Spinal cord (tissue), 9 donors: ENCODE measurements at regions not wholly inside any gene's neighbourhood (a gene's known extent, or its start where the extent isn't known, plus 50 kb on each side); places are given as distances from the start of the nearest gene placed in this dataset.
"Not testable (repeated sequence)": the region's sequence is repeated elsewhere in the genome, so short reads cannot be mapped to it uniquely, and the experiment has no call there.

ENCODE experiments used
- DNase-seq, 6 donors: peaks; one replicate each; pipeline versions ENCODE4 v3.0.0 to v3.0.0-alpha.2; 2013 to 2015; ENCODE audit warnings: low spot score in 6 of 6, low read depth in 4 of 6
- H3K27ac ChIP-seq: one replicate; pipeline ENCODE4 v1.5.1; 2013; ENCODE audit warnings: low read depth, low read length, control low read depth
- H3K27me3 ChIP-seq: one replicate; pipeline ENCODE4 v1.6.1; 2013; ENCODE audit warnings: low read length; ENCODE audit not compliant: control insufficient read depth, insufficient read depth
- H3K36me3 ChIP-seq: one replicate; pipeline ENCODE4 v1.6.1; 2013; ENCODE audit warnings: low read length; ENCODE audit not compliant: control insufficient read depth, insufficient read depth
- H3K4me1 ChIP-seq: one replicate; pipeline ENCODE4 v1.6.1; 2013; ENCODE audit warnings: low read length; ENCODE audit not compliant: control insufficient read depth, insufficient read depth
- H3K4me3 ChIP-seq: one replicate; pipeline ENCODE4 v1.5.1; 2013; ENCODE audit warnings: low read depth, low read length, control low read depth
- H3K9me3 ChIP-seq: one replicate; pipeline ENCODE4 v1.6.1; 2013; ENCODE audit warnings: low read length; ENCODE audit not compliant: control insufficient read depth, insufficient read depth
- WGBS: methylation state at CpG from one replicate; pipeline ENCODE4 v1.1.5; 2013; ENCODE audit warnings: missing lambda C conversion rate; ENCODE audit not compliant: insufficient coverage; 5-methylcytosine and 5-hydroxymethylcytosine counted together
- donor health status: healthy.

- H3K9me3 ChIP-seq, result no peaks in the 10 kb centered on the region
- no peaks in the 10 kb centered on the region for H3K4me1 ChIP-seq
- H3K27me3 ChIP-seq, result no peaks in the 10 kb centered on the region
- H3K36me3 ChIP-seq, result no peaks in the 10 kb centered on the region
- no CpG with 5 or more reads among the region's 8 CpGs for WGBS
- no peak for DNase-seq
- no peak overlapping the region for H3K4me3 ChIP-seq
- no peak overlapping the region for H3K27ac ChIP-seq
Measured at GRCh38 chr1:177425199-177425598, 254.4 kb downstream of the BRINP2 start.

DNA sequence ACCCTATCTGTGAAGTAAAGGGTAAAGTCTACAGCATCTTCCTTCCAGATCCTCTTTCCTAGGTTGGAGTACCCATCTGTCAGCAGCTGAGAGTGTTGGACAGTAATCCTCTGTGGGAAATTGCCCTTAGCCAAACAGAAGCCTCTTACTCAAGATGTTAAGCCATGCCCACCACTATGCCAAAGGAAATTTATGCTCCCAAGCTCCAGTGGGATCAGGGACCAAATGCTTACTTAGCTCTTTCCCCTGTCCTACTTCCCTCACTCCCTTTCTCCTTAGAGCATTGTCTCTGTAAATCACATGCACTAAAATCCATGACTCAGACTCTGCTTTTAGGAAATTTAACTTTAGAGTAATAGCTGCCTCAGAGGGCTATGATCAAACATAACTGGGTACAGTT, 254.0 kb downstream of the BRINP2 start:
- H3K4me1 ChIP-seq, result no peaks in the 10 kb centered on the region
- peak in 1 of 6 donors; percentile 22 for DNase-seq
- no peaks in the 10 kb centered on the region for H3K36me3 ChIP-seq
- H3K27me3 ChIP-seq, result no peaks in the 10 kb centered on the region
- H3K27ac ChIP-seq, result no peak overlapping the region
- no peak overlapping the region for H3K4me3 ChIP-seq
- no peaks in the 10 kb centered on the region for H3K9me3 ChIP-seq

DNA sequence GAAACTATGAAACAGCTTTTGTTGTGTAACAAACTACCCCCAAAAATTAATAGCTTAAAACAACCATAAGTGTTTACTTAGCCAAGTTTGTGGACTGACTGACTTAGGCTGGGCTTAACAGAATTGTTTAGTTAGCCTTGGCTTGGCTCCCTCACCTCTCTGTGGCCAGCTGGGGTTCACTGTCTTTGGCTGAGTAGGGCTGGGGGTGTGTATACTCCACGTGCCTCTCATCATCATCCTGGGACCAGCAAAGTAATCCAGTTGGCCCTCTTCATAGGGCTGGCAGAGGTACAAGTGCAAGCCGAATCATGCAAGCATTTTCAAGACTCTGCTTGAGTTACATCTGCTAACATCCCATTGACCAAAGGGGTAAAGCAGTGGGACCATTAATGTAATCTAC, 252.3 kb downstream of the BRINP2 start:
- H3K27ac ChIP-seq, result no peak overlapping the region
- no peaks in the 10 kb centered on the region for H3K9me3 ChIP-seq
- WGBS, result 67% methylated on average over 1 of the region's 2 CpGs
- no peaks in the 10 kb centered on the region for H3K36me3 ChIP-seq
- H3K27me3 ChIP-seq, result no peaks in the 10 kb centered on the region
- DNase-seq, result no peak
- no peak overlapping the region for H3K4me3 ChIP-seq
- H3K4me1 ChIP-seq, result no peaks in the 10 kb centered on the region

DNA sequence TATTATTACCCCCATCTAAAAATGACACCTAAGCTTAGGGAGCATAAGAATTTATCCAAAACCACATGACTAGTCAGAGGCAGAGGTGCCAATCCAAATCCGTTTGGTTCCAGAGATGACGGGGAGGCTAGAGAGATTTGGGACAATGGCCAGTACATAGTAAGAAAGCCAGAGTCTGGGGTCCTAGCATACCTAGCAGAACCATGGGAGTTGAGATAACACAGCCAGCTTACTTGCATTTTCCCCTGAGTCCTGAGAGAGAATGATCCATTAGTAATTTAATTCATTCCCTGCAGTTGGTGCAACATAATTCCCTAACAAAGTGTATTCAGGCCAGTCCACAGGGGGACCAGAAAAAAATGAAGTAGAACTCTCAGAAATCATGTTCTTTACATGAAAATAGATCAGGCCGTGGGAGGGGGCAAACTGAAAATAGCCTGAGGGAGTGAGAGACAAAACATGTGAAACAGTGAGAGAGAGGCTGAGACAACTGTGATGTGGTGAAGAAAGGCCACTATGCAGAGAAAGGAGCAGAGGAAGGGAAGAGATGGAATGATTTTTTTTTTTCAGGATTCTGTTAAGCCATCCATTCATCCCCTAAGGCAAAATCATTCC, 243.3 kb downstream of the BRINP2 start:
- Histone ChIP-seq H3K36me3 (no peaks in the 10 kb centered on the region), H3K4me3 (no peak overlapping the region), H3K27me3 (no peaks in the 10 kb centered on the region), H3K9me3 (no peaks in the 10 kb centered on the region), H3K4me1 (no peaks in the 10 kb centered on the region), H3K27ac (no peak overlapping the region)
- 45% methylated on average over 3 of the region's 3 CpGs for WGBS
- DNase-seq, result peak in 2 of 6 donors; percentile 16 to 25

DNA sequence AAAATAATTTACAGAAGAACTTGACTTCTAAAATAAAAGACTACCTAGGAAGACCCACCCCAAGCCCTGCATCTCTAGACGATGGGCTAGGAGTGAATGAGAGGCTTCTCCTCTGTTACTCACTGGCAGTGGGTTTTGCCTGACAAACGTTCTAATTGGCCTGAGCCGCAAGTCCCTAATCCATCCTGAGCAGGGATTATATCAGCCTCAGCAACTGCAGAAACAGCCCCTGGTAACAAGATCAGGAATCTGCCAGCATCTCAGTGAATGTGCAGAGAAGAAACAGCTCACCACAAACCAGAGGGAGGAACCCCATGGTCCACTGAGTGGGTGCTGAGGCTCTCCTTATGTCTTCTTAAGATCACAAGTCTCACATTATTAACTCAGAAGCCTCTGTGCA, 240.6 kb downstream of the BRINP2 start:
- DNase-seq, result no peak
- Histone ChIP-seq H3K27me3 (no peaks in the 10 kb centered on the region), H3K4me1 (no peaks in the 10 kb centered on the region), H3K4me3 (no peak overlapping the region), H3K9me3 (no peaks in the 10 kb centered on the region), H3K36me3 (no peaks in the 10 kb centered on the region), H3K27ac (no peak overlapping the region)
- 52% methylated on average over 2 of the region's 3 CpGs for WGBS

DNA sequence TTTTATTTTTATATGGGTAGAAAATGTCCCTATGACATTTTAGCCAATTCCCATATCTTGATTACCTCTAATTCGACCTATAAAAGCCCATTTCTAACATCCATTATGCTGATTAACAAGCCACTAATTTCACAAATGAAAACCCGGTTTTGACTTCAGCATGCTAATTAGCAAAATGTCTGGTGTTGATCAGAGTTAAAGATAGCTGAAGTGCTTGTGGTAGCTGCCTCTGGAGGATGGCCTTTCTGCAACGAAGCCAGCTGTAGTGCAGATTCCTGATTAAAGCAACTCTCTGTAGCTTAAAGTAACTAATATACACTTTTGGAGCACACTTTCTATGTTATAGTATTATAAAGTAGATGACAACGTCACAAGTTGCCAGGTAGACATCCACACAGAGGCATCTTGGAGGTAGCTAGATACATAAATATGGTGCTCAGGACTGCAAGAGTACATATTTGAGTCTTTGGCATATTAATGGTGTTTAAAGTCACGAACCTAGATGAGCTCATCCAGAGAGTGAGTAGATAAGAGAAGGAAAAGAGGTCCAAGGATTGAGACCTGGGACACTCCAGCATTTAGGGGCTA, 239.5 kb downstream of the BRINP2 start:
- no peaks in the 10 kb centered on the region for H3K9me3 ChIP-seq
- H3K27ac ChIP-seq, result no peak overlapping the region
- 84% methylated on average over 2 of the region's 5 CpGs for WGBS
- no peak overlapping the region for H3K4me3 ChIP-seq
- DNase-seq, result peak in 1 of 6 donors; percentile 37
- H3K27me3 ChIP-seq, result no peaks in the 10 kb centered on the region
- H3K36me3 ChIP-seq, result no peaks in the 10 kb centered on the region
- H3K4me1 ChIP-seq, result no peaks in the 10 kb centered on the region

- not testable (repeated sequence) for DNase-seq, H3K4me1 ChIP-seq, H3K9me3 ChIP-seq, H3K36me3 ChIP-seq, H3K27me3 ChIP-seq, H3K4me3 ChIP-seq, H3K27ac ChIP-seq
- 90% methylated on average over 11 of the region's 14 CpGs for WGBS
Measured at GRCh38 chr1:177406323-177406722, 235.6 kb downstream of the BRINP2 start.

- Histone ChIP-seq H3K36me3 (no peaks in the 10 kb centered on the region), H3K4me3 (no peak overlapping the region), H3K27ac (no peak overlapping the region), H3K4me1 (no peaks in the 10 kb centered on the region), H3K9me3 (no peaks in the 10 kb centered on the region), H3K27me3 (no peaks in the 10 kb centered on the region)
- no peak for DNase-seq
- 92% methylated on average over 2 of the region's 3 CpGs for WGBS
Measured at GRCh38 chr1:177392336-177392735, 221.6 kb downstream of the BRINP2 start.

GRCh38 chr1:177385760-177386698, 215.3 kb downstream of the BRINP2 start:
- Histone ChIP-seq H3K4me1 (no peaks in the 10 kb centered on the region), H3K27me3 (no peaks in the 10 kb centered on the region), H3K9me3 (no peaks in the 10 kb centered on the region), H3K27ac (no peak overlapping the region), H3K4me3 (no peak overlapping the region), H3K36me3 (no peaks in the 10 kb centered on the region)
- WGBS, result 63% methylated on average over 3 of the region's 5 CpGs
- DNase-seq, result peak in 2 of 6 donors; percentile 16 to 20
